Panc1 (cell line): ENCODE measurements at regions not wholly inside any gene's neighbourhood (a gene's known extent, or its start where the extent isn't known, plus 50 kb on each side); places are given as distances from the start of the nearest gene placed in this dataset.

ENCODE experiments used
- ATAC-seq: fragments of 200-7000 bp; cut with Tn5 transposase; 2 replicates; pipeline ENCODE4 v1.9.1; 2020; ENCODE audit warnings: mild to moderate bottlenecking, moderate library complexity
- BruUV-seq: library from RNA; stranded (reverse); fragments of 400-500 nt; replicated peaks from 2 replicates; lab custom pipeline; 2021; lab: Mats Ljungman, UMichigan
- CTCF ChIA-PET: fragments of 300-600 bp; sonication (Branson Sonifier 250); formaldehyde crosslinking; loops from one replicate; lab custom pipeline; 2022; ENCODE audit warnings: antibody characterized with exemption; lab: Charles Lee
- POLR2A ChIA-PET: fragments of 300-600 bp; sonication (Branson Sonifier 250); formaldehyde crosslinking; loops from one replicate; lab custom pipeline; 2022; ENCODE audit warnings: antibody characterized with exemption; lab: Charles Lee
- DNase-seq: peaks from one replicate; pipeline ENCODE4 v3.0.0-alpha.2; 2010; ENCODE audit warnings: low read depth, low spot score
- H3K27ac ChIP-seq: 2 replicates; pipeline ENCODE4 v1.5.1; 2011; ENCODE audit warnings: mild to moderate bottlenecking, low read length, inconsistent platforms
- H3K27me3 ChIP-seq: fragments of 200-500 bp; sonication (Bioruptor generic); 2 replicates; pipeline ENCODE4 v1.6.0; 2014; ENCODE audit warnings: low read length, inconsistent platforms; ENCODE audit not compliant: control insufficient read depth, insufficient read depth
- H3K36me3 ChIP-seq: fragments of 200-500 bp; sonication (Bioruptor generic); 2 replicates; pipeline ENCODE4 v1.5.1; 2014; ENCODE audit warnings: inconsistent platforms, mild to moderate bottlenecking, low read length, moderate library complexity; ENCODE audit not compliant: control insufficient read depth, insufficient read depth
- H3K4me1 ChIP-seq: 2 replicates; pipeline ENCODE4 v1.5.1; 2011; ENCODE audit warnings: inconsistent platforms, mild to moderate bottlenecking, low read length, moderate library complexity; ENCODE audit not compliant: control insufficient read depth, insufficient read depth
- H3K4me3 ChIP-seq, 2 experiments: 2 replicates each; pipeline ENCODE4 v1.5.1; 2011 to 2012; ENCODE audit warnings: low read depth in 2 of 2, low read length in 2 of 2, mild to moderate bottlenecking in 2 of 2, inconsistent platforms in 1 of 2, moderate library complexity in 1 of 2
- H3K9me3 ChIP-seq: fragments of 200-500 bp; sonication (Bioruptor generic); 2 replicates; pipeline ENCODE4 v1.5.1; 2014; ENCODE audit warnings: low read depth, mild to moderate bottlenecking, inconsistent platforms, low read length, moderate library complexity; ENCODE audit not compliant: control insufficient read depth, insufficient read depth
- CTCF ChIP-seq: fragments of 450-650 bp; IDR thresholded peaks from 2 replicates; pipeline ENCODE4 v1.5.1; 2017; ENCODE audit warnings: mild to moderate bottlenecking
- POLR2AphosphoS5 ChIP-seq: IDR thresholded peaks from 2 replicates; pipeline ENCODE4 v1.6.1; 2012; ENCODE audit warnings: mild to moderate bottlenecking, low read depth, low read length, moderate library complexity
- SIN3A ChIP-seq: IDR thresholded peaks from 2 replicates; pipeline ENCODE4 v1.6.1; 2012; ENCODE audit warnings: low read depth, mild to moderate bottlenecking, low read length, moderate library complexity, borderline replicate concordance; ENCODE audit not compliant: insufficient read depth
- TCF7L2 ChIP-seq: IDR thresholded peaks from 2 replicates; pipeline ENCODE4 v1.6.1; 2011; ENCODE audit warnings: mild to moderate bottlenecking, low read depth, low read length, inconsistent platforms
- in situ Hi-C: cut with HindIII; loops from 2 replicates; pipeline ENCODE4 v1.10.0; 2016; ENCODE audit warnings: low sequenced_read_pairs, low pct_unique_long_range_greater_than_20kb
- intact Hi-C: fragments of 100-400 bp; cut with micrococcal nuclease; formaldehyde crosslinking; loops from one replicate; pipeline ENCODE4 v1.10.0; 2022; ENCODE audit not compliant: unreplicated experiment
- TF ChIP-seq, protein P1 (sequence below), 2 experiments: IDR thresholded peaks; 2 replicates each; pipeline ENCODE4 v1.6.1; 2011 to 2012; ENCODE audit warnings: low read depth in 2 of 2, control low read depth in 1 of 2, low read length in 1 of 2, mild to moderate bottlenecking in 1 of 2, moderate library complexity in 1 of 2; ENCODE audit not compliant: insufficient read depth in 1 of 2

GRCh38 chr5:20608567-20608966 lies 620.6 kb upstream of the CDH18 start:
- no TSS peak for BruUV-seq
- ChIA-PET CTCF (no interaction called here), POLR2A (no interaction called here)
- ATAC-seq (no peak), DNase-seq (no peak)
- no peak overlapping the region for H3K4me3 ChIP-seq
- H3K9me3 ChIP-seq: no peaks in the 10 kb centered on the region
- in situ Hi-C loops (no loop called here), intact Hi-C loops (no loop called here)
- TF ChIP-seq CTCF (no peak), SIN3A (no peak), POLR2AphosphoS5 (no peak), TCF7L2 (no peak)
- TF ChIP-seq, protein P1, sequence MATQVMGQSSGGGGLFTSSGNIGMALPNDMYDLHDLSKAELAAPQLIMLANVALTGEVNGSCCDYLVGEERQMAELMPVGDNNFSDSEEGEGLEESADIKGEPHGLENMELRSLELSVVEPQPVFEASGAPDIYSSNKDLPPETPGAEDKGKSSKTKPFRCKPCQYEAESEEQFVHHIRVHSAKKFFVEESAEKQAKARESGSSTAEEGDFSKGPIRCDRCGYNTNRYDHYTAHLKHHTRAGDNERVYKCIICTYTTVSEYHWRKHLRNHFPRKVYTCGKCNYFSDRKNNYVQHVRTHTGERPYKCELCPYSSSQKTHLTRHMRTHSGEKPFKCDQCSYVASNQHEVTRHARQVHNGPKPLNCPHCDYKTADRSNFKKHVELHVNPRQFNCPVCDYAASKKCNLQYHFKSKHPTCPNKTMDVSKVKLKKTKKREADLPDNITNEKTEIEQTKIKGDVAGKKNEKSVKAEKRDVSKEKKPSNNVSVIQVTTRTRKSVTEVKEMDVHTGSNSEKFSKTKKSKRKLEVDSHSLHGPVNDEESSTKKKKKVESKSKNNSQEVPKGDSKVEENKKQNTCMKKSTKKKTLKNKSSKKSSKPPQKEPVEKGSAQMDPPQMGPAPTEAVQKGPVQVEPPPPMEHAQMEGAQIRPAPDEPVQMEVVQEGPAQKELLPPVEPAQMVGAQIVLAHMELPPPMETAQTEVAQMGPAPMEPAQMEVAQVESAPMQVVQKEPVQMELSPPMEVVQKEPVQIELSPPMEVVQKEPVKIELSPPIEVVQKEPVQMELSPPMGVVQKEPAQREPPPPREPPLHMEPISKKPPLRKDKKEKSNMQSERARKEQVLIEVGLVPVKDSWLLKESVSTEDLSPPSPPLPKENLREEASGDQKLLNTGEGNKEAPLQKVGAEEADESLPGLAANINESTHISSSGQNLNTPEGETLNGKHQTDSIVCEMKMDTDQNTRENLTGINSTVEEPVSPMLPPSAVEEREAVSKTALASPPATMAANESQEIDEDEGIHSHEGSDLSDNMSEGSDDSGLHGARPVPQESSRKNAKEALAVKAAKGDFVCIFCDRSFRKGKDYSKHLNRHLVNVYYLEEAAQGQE (IDR thresholded peaks at IDR 0.05; ENCODE audit: insufficient read depth in 1 of 2, low read depth in 2 of 2, low read length in 1 of 2): no peak
- H3K36me3 ChIP-seq: no peaks in the 10 kb centered on the region
- H3K27ac ChIP-seq: no peak overlapping the region
- H3K4me1 ChIP-seq: no peaks in the 10 kb centered on the region
- no peaks in the 10 kb centered on the region for H3K27me3 ChIP-seq

GRCh38 chr5:20605732-20606525 lies 617.9 kb upstream of the CDH18 start:
- no peak for DNase-seq
- Histone ChIP-seq H3K27me3 (no peaks in the 10 kb centered on the region), H3K36me3 (no peaks in the 10 kb centered on the region), H3K4me1 (no peaks in the 10 kb centered on the region), H3K4me3 (no peak overlapping the region), H3K27ac (no peak overlapping the region), H3K9me3 (no peaks in the 10 kb centered on the region)
- intact Hi-C loops: no loop called here
- in situ Hi-C loops: no loop called here
- CTCF ChIA-PET: no interaction called here
- TF ChIP-seq CTCF (no peak), SIN3A (no peak), TCF7L2 (no peak), POLR2AphosphoS5 (no peak)
- POLR2A ChIA-PET: no interaction called here
- ATAC-seq: no peak
- BruUV-seq: no TSS peak
